Astrocyte of the cerebellum (primary cell): ENCODE measurements at regions not wholly inside any gene's neighbourhood (a gene's known extent, or its start where the extent isn't known, plus 50 kb on each side); places are given as distances from the start of the nearest gene placed in this dataset.

Experiments used
- DNase-seq: peaks from one replicate; pipeline ENCODE4 v3.0.0-alpha.2; 2011; ENCODE audit warnings: low read depth
- H3K4me3 ChIP-seq: 2 replicates; pipeline ENCODE4 v1.5.1; 2011; ENCODE audit warnings: mild to moderate bottlenecking, low read depth, low read length, moderate library complexity
- CTCF ChIP-seq: IDR thresholded peaks from 2 replicates; pipeline ENCODE4 v1.5.1; 2012; ENCODE audit warnings: low read length, low read depth, moderate library complexity, mild to moderate bottlenecking; ENCODE audit errors: missing control alignments
- in situ Hi-C: cut with HindIII; loops from 2 replicates; pipeline ENCODE4 v1.10.0; 2017; ENCODE audit warnings: low sequenced_read_pairs

- no peak for DNase-seq
- no peak overlapping the region for H3K4me3 ChIP-seq
- in situ Hi-C loops: no loop called here
- TF ChIP-seq CTCF: no peak
Measured at GRCh38 chr18:22485808-22486244, 68.1 kb upstream of the CTAGE1 start.

- TF ChIP-seq CTCF: no peak
- H3K4me3 ChIP-seq: no peak overlapping the region
- no peak for DNase-seq
- in situ Hi-C loops: no loop called here
Measured at GRCh38 chr18:22486667-22487066, 69.0 kb upstream of the CTAGE1 start.

- in situ Hi-C loops: no loop called here
Measured at GRCh38 chr18:22488554-22488953, 70.8 kb upstream of the CTAGE1 start.

GRCh38 chr18:22489704-22490103 lies 72.0 kb upstream of the CTAGE1 start:
- TF ChIP-seq CTCF: no peak
- no peak for DNase-seq
- in situ Hi-C loops: no loop called here

More at GRCh38 chr18:22488554-22488953, 70.8 kb upstream of the CTAGE1 start:
- no peak for DNase-seq
- no peak overlapping the region for H3K4me3 ChIP-seq
- no peak for TF ChIP-seq CTCF

GRCh38 chr18:22490429-22490846 lies 72.7 kb upstream of the CTAGE1 start:
- TF ChIP-seq CTCF: no peak
- no peak overlapping the region for H3K4me3 ChIP-seq
- in situ Hi-C loops: no loop called here
- DNase-seq: no peak

More at GRCh38 chr18:22489704-22490103, 72.0 kb upstream of the CTAGE1 start:
- no peak overlapping the region for H3K4me3 ChIP-seq

- no peak for TF ChIP-seq CTCF
- in situ Hi-C loops: no loop called here
- no peak for DNase-seq
- H3K4me3 ChIP-seq: no peak overlapping the region
Measured at GRCh38 chr18:22493255-22493654, 75.5 kb upstream of the CTAGE1 start.

GRCh38 chr18:22493940-22494339 lies 76.2 kb upstream of the CTAGE1 start:
- no peak for DNase-seq
- H3K4me3 ChIP-seq: no peak overlapping the region
- in situ Hi-C loops: no loop called here
- no peak for TF ChIP-seq CTCF
